B cell (primary cell): ENCODE measurements at regions not wholly inside any gene's neighbourhood (a gene's known extent, or its start where the extent isn't known, plus 50 kb on each side); places are given as distances from the start of the nearest gene placed in this dataset.

ENCODE experiments used
- ATAC-seq: fragments of 200-7000 bp; cut with Tn5 transposase; one replicate; pipeline ENCODE4 v1.10.0; 2021; ENCODE audit warnings: low read depth, mild to moderate bottlenecking, moderate number of reproducible peaks, moderate library complexity
- CTCF ChIA-PET: fragments of 350-600 bp; sonication (Branson Sonifier 250); formaldehyde crosslinking; loops from one replicate; lab custom pipeline; 2021; ENCODE audit warnings: antibody characterized with exemption, inconsistent platforms; lab: Charles Lee
- POLR2A ChIA-PET: fragments of 350-600 bp; sonication (Branson Sonifier 250); formaldehyde crosslinking; loops from one replicate; lab custom pipeline; 2021; ENCODE audit warnings: antibody characterized with exemption; lab: Charles Lee
- DNase-seq: peaks from one replicate; pipeline ENCODE4 v3.0.0; 2013
- H2AFZ ChIP-seq: 2 replicates; pipeline ENCODE4 v1.6.1; 2012; ENCODE audit warnings: mild to moderate bottlenecking, low read depth, low read length; ENCODE audit not compliant: insufficient read depth, poor library complexity, severe bottlenecking
- H3K27ac ChIP-seq, 2 donors: 1 replicate in 1 of 2; 2 replicates in 1 of 2; pipeline ENCODE4 v1.5.1; 2012 to 2013; ENCODE audit warnings: low read length in 2 of 2, mild to moderate bottlenecking in 2 of 2, moderate library complexity in 1 of 2
- H3K27me3 ChIP-seq, 4 experiments: fragments of 200-600 bp in 1 of 4; sonication (generic) in 1 of 4; replicated peaks in 1 of 4; 1 replicate in 2 of 4; 2 replicates in 2 of 4; pipeline versions ENCODE4 v1.6.1 to v1.7.0; 2013 to 2016; ENCODE audit warnings: low read length in 3 of 4, mild to moderate bottlenecking in 2 of 4, mixed read lengths in 1 of 4, moderate library complexity in 1 of 4; ENCODE audit not compliant: insufficient read depth in 4 of 4, control insufficient read depth in 3 of 4; ENCODE audit errors: control extremely low read depth in 1 of 4
- H3K36me3 ChIP-seq, 2 experiments: replicated peaks in 1 of 2; 1 replicate in 1 of 2; 2 replicates in 1 of 2; pipeline versions ENCODE4 v1.6.1 to v1.7.1; 2013; ENCODE audit warnings: low read length in 1 of 2; ENCODE audit not compliant: insufficient read depth in 2 of 2, control insufficient read depth in 1 of 2; ENCODE audit errors: control extremely low read depth in 1 of 2, extremely low read depth in 1 of 2
- H3K4me1 ChIP-seq, 2 donors: fragments of 200-600 bp in 1 of 2; sonication (generic) in 1 of 2; 1 replicate in 1 of 2; 2 replicates in 1 of 2; pipeline versions ENCODE4 v1.5.1 to v1.6.1; 2013 to 2017; ENCODE audit warnings: low read length in 2 of 2; ENCODE audit not compliant: control insufficient read depth in 2 of 2, insufficient read depth in 2 of 2
- H3K4me2 ChIP-seq: replicated peaks from 2 replicates; pipeline ENCODE3; 2012; ENCODE audit warnings: mild to moderate bottlenecking, low read depth, low read length; ENCODE audit not compliant: poor library complexity, severe bottlenecking
- H3K4me3 ChIP-seq, 5 experiments: fragments of 200-600 bp in 1 of 5; sonication (generic) in 1 of 5; 1 replicate in 3 of 5; 2 replicates in 2 of 5; pipeline versions ENCODE4 v1.5.1 to v1.7.0; 2011 to 2016; ENCODE audit warnings: low read length in 4 of 5, mild to moderate bottlenecking in 4 of 5, low read depth in 2 of 5, control low read depth in 1 of 5, moderate library complexity in 1 of 5; ENCODE audit not compliant: insufficient read depth in 1 of 5; ENCODE audit errors: control extremely low read depth in 1 of 5, extremely low read depth in 1 of 5
- H3K79me2 ChIP-seq: fragments of 200-600 bp; sonication (generic); one replicate; pipeline ENCODE4 v1.6.0; 2016; ENCODE audit warnings: low read length; ENCODE audit not compliant: control insufficient read depth, insufficient read depth
- H3K9ac ChIP-seq: fragments of 200-600 bp; sonication (generic); 2 replicates; pipeline ENCODE4 v1.6.1; 2017; ENCODE audit warnings: mild to moderate bottlenecking, low read length, moderate library complexity
- H3K9me3 ChIP-seq, 3 donors: one replicate each; pipeline versions ENCODE4 v1.6.1 to v1.7.1; 2013; ENCODE audit warnings: low read length in 2 of 3; ENCODE audit not compliant: control insufficient read depth in 2 of 3, insufficient read depth in 1 of 3; ENCODE audit errors: control extremely low read depth in 1 of 3
- H4K20me1 ChIP-seq: 2 replicates; pipeline ENCODE4 v1.6.0; 2012; ENCODE audit warnings: mild to moderate bottlenecking, low read length; ENCODE audit not compliant: insufficient read depth, control insufficient read depth, poor library complexity, severe bottlenecking
- H3K27ac Mint-ChIP-seq: one replicate; pipeline ENCODE4 v1.8.0; 2021; ENCODE audit warnings: mixed read lengths
- H3K27me3 Mint-ChIP-seq: one replicate; pipeline ENCODE4 v1.8.0; 2021; ENCODE audit warnings: mixed read lengths
- H3K4me1 Mint-ChIP-seq: one replicate; pipeline ENCODE4 v1.8.0; 2021; ENCODE audit warnings: mixed read lengths
- H3K4me3 Mint-ChIP-seq: one replicate; pipeline ENCODE4 v1.8.0; 2021; ENCODE audit warnings: mixed read lengths
- H3K9me3 Mint-ChIP-seq: one replicate; pipeline ENCODE4 v1.8.0; 2022; ENCODE audit warnings: mixed read lengths; ENCODE audit not compliant: insufficient read depth
- CTCF ChIP-seq: fragments of 200-600 bp; IDR thresholded peaks from one replicate; pipeline ENCODE4 v1.8.0; 2022; ENCODE audit warnings: antibody characterized with exemption, mild to moderate bottlenecking
- EZH2 ChIP-seq: IDR thresholded peaks from 2 replicates; pipeline ENCODE4 v1.6.1; 2012; ENCODE audit warnings: borderline replicate concordance, low read depth, mild to moderate bottlenecking, moderate library complexity, low read length; ENCODE audit not compliant: insufficient read depth, poor library complexity, severe bottlenecking
- WGBS: methylation state at CpG from one replicate; pipeline ENCODE4 v1.1.5; 2013; ENCODE audit warnings: missing lambda C conversion rate; ENCODE audit not compliant: insufficient coverage; 5-methylcytosine and 5-hydroxymethylcytosine counted together
- intact Hi-C: fragments of 100-400 bp; cut with micrococcal nuclease; formaldehyde crosslinking; loops from one replicate; pipeline ENCODE4 v1.10.0; 2022

- no peaks in the 10 kb centered on the region for H3K27me3 ChIP-seq
- H3K4me3 ChIP-seq, result no peak overlapping the region
- H3K36me3 ChIP-seq, result no peaks in the 10 kb centered on the region
- no peaks in the 10 kb centered on the region for H4K20me1 ChIP-seq
- intact Hi-C loops, result no loop called here
- no peaks in the 10 kb centered on the region for H3K9me3 Mint-ChIP-seq
- H3K4me2 ChIP-seq, result no peak overlapping the region
- no peak overlapping the region for H3K9ac ChIP-seq
- H3K4me3 Mint-ChIP-seq, result no peak overlapping the region
- no peak overlapping the region for H2AFZ ChIP-seq
- H3K79me2 ChIP-seq, result no peaks in the 10 kb centered on the region
- DNase-seq (no peak), ATAC-seq (no peak)
- no peak overlapping the region for H3K27ac ChIP-seq
- CTCF ChIA-PET, result no interaction called here
- no peaks in the 10 kb centered on the region for H3K4me1 ChIP-seq
- peaks cover 6% of the 10 kb centered on the region for H3K27me3 Mint-ChIP-seq
- no peak for TF ChIP-seq CTCF
- no peak for TF ChIP-seq EZH2
- no peaks in the 10 kb centered on the region for H3K9me3 ChIP-seq
- WGBS, result no CpG with 5 or more reads among the region's 2 CpGs
- POLR2A ChIA-PET, result no interaction called here
- H3K27ac Mint-ChIP-seq, result no peak overlapping the region
- H3K4me1 Mint-ChIP-seq, result no peaks in the 10 kb centered on the region
Observed at GRCh38 chr4:174084981-174085380, 198.5 kb downstream of the FBXO8 start.

- no peaks in the 10 kb centered on the region for H3K9me3 ChIP-seq
- H2AFZ ChIP-seq, result no peak overlapping the region
- ChIA-PET POLR2A (no interaction called here), CTCF (no interaction called here)
- intact Hi-C loops, result no loop called here
- no peaks in the 10 kb centered on the region for H3K36me3 ChIP-seq
- Mint-ChIP-seq H3K27ac (no peak overlapping the region), H3K4me3 (no peak overlapping the region), H3K9me3 (no peaks in the 10 kb centered on the region), H3K27me3 (peaks cover 6% of the 10 kb centered on the region), H3K4me1 (no peaks in the 10 kb centered on the region)
- ATAC-seq, result no peak
- no peaks in the 10 kb centered on the region for H4K20me1 ChIP-seq
- H3K9ac ChIP-seq, result no peak overlapping the region
- no peak overlapping the region for H3K4me2 ChIP-seq
- TF ChIP-seq CTCF, result no peak
- no peak for TF ChIP-seq EZH2
- H3K4me3 ChIP-seq, result no peak overlapping the region
- H3K79me2 ChIP-seq, result no peaks in the 10 kb centered on the region
- no peaks in the 10 kb centered on the region for H3K27me3 ChIP-seq
- no peak overlapping the region for H3K27ac ChIP-seq
- WGBS, result 60% methylated on average over 1 of the region's 1 CpG
- no peak for DNase-seq
- no peaks in the 10 kb centered on the region for H3K4me1 ChIP-seq
Observed at GRCh38 chr4:174084542-174084941, 198.9 kb downstream of the FBXO8 start.
